ENCODE measurements at regions not wholly inside any gene's neighbourhood (a gene's known extent, or its start where the extent isn't known, plus 50 kb on each side); places are given as distances from the start of the nearest gene placed in this dataset.

DNA sequence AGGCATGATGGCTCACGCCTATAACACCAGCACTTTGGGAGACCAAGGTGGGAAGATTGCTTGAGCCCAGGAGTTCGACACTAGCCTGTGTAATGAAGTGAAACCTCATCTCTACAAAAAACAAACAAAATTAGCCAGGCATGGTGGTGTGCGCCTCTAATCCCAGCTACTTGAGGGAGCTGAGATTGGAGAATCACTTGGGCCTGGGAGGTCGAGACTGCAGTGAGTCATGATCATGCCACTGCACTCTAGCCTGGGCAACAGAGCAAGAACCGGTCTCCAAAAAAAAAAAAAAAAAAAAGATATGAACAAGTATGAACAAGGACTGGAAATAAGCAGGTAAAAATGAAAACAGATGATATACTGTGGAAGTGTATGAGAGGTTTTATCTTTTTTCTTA is 54.1 kb upstream of the SOX6 start:
- no peak overlapping the region for H3K27ac ChIP-seq
- H2AFZ ChIP-seq (ENCODE audit: low read depth): no peak overlapping the region
- H3K4me1 ChIP-seq (ENCODE audit: low read depth, poor library complexity, severe bottlenecking): no peaks in the 10 kb centered on the region
- H3K36me3 ChIP-seq (ENCODE audit: insufficient read depth): no peaks in the 10 kb centered on the region
- TF ChIP-seq, protein P1, sequence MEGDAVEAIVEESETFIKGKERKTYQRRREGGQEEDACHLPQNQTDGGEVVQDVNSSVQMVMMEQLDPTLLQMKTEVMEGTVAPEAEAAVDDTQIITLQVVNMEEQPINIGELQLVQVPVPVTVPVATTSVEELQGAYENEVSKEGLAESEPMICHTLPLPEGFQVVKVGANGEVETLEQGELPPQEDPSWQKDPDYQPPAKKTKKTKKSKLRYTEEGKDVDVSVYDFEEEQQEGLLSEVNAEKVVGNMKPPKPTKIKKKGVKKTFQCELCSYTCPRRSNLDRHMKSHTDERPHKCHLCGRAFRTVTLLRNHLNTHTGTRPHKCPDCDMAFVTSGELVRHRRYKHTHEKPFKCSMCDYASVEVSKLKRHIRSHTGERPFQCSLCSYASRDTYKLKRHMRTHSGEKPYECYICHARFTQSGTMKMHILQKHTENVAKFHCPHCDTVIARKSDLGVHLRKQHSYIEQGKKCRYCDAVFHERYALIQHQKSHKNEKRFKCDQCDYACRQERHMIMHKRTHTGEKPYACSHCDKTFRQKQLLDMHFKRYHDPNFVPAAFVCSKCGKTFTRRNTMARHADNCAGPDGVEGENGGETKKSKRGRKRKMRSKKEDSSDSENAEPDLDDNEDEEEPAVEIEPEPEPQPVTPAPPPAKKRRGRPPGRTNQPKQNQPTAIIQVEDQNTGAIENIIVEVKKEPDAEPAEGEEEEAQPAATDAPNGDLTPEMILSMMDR (conservative IDR thresholded peaks at IDR 0.05; ENCODE audit: low read depth, low read length): no peak
- no peak overlapping the region for H3K9ac ChIP-seq
- H3K4me2 ChIP-seq: no peak overlapping the region
- H3K4me3 ChIP-seq (IDR thresholded peaks at IDR 0.05; ENCODE audit: insufficient read depth, low read depth, low read length): no peak overlapping the region
- no peaks in the 10 kb centered on the region for H4K20me1 ChIP-seq (ENCODE audit: insufficient read depth)
- H3K79me2 ChIP-seq (ENCODE audit: insufficient read depth, low read depth): no peaks in the 10 kb centered on the region
- no peaks in the 10 kb centered on the region for H3K27me3 ChIP-seq (ENCODE audit: insufficient read depth, low read depth)

DNA sequence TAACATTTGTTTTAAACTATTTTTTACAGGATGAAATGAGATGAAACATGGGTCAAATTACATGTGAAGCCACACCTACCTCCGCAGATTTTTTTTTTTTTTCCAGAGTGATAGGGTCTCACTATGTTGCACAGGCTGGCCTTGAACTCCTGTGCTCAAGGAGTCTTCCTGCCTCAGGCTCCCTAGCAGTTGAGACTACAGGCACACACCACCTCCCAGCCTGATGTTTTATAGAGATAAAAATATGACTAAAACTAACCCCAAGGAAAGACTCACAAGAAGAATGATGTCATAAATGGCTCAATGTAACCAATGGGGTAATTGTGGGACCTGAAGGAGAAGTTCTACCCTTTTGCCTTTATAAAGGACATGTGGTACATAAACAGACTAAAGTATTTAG is 52.3 kb upstream of the SOX6 start:
- Histone ChIP-seq H3K4me3 (IDR thresholded peaks at IDR 0.05; ENCODE audit: insufficient read depth, low read depth, low read length) (no peak overlapping the region), H3K4me2 (no peak overlapping the region), H2AFZ (ENCODE audit: low read depth) (no peak overlapping the region), H3K27ac (no peak overlapping the region), H3K27me3 (ENCODE audit: insufficient read depth, low read depth) (no peaks in the 10 kb centered on the region), H4K20me1 (ENCODE audit: insufficient read depth) (no peaks in the 10 kb centered on the region), H3K79me2 (ENCODE audit: insufficient read depth, low read depth) (no peaks in the 10 kb centered on the region), H3K4me1 (ENCODE audit: low read depth, poor library complexity, severe bottlenecking) (no peaks in the 10 kb centered on the region), H3K36me3 (ENCODE audit: insufficient read depth) (no peaks in the 10 kb centered on the region), H3K9ac (no peak overlapping the region)
- TF ChIP-seq, protein P1 (conservative IDR thresholded peaks at IDR 0.05; ENCODE audit: low read depth, low read length): no peak

DNA sequence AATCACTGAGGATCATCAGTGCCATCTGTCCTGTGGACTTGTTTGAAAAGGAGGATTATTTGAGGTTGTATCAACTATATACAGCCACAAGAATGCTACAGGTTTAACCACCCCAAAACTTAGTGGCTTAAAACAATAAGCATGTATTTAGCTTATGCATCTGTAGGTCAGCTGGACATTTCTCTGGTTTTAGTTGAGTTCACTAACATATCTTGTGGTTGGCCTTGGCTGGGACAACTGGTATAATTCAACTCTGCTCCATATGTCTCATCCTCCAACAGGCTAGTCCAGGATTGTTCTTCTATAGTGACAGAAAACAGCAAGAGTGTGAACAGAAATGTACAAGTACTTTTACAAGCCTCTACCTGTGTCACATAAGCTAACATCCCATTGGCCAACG is 49.9 kb upstream of the SOX6 start:
- Histone ChIP-seq H3K27ac (no peak overlapping the region), H3K4me3 (IDR thresholded peaks at IDR 0.05; ENCODE audit: insufficient read depth, low read depth, low read length) (no peak overlapping the region), H3K4me2 (no peak overlapping the region), H3K79me2 (ENCODE audit: insufficient read depth, low read depth) (no peaks in the 10 kb centered on the region), H3K36me3 (ENCODE audit: insufficient read depth) (no peaks in the 10 kb centered on the region), H3K27me3 (ENCODE audit: insufficient read depth, low read depth) (no peaks in the 10 kb centered on the region), H3K4me1 (ENCODE audit: low read depth, poor library complexity, severe bottlenecking) (no peaks in the 10 kb centered on the region), H2AFZ (ENCODE audit: low read depth) (no peak overlapping the region), H4K20me1 (ENCODE audit: insufficient read depth) (no peaks in the 10 kb centered on the region), H3K9ac (no peak overlapping the region)
- TF ChIP-seq, protein P1 (conservative IDR thresholded peaks at IDR 0.05; ENCODE audit: low read depth, low read length): no peak

Measured in KMS-11 (cell line).